ENCODE measurements at regions not wholly inside any gene's neighbourhood (a gene's known extent, or its start where the extent isn't known, plus 50 kb on each side); places are given as distances from the start of the nearest gene placed in this dataset.

DNA sequence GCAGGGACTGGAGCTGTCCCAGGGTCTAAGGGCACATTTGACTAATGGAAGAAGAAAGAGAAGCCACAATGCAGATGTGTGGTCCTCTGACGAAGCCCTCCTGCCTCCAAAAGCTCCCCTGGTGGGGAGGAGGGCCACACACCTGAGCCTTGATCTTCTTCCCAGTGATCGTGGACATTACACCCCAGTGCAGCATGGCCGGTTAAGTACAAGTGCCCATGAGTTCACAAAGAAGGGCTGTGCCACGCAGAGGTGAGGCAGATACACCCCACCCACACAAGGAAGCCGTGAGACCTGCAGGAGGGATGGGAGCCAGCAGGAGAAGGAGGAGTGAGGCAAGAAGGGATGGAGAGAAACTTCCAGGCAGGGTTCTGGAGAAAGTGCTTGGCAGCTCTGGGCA, 199.0 kb upstream of the MVB12B start:
- DNase-seq: no peak

DNA sequence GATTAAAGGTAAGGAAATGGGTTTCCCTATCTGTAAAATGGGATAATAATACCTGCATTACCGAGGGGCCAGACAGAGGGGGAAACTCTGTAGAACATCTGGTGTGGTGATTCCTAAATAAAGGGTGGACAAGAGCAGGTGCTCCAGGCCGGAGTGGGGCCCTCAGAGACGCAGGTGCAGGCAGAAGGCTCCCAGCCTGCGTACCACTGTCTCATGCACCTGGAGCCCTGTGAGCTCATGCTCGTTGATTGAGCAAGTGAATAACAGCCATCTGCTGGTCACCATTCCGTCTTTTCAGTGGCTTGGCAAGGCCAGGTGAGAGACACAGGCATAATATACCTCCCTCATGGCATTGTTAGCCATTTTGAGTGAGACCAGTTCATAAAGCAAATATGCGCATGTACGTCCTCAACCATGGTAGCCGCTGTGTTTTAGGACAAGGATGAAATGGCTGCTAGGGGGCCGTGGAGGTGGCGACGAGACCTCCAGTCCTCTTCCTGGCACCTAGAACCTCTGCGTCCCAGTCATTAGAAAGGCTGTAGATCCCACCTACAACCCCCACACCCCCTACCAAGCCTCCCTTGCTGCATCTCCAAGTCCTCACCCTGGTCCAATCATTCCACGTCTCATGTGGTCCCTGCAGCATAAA, 198.0 kb upstream of the MVB12B start:
- no peak for DNase-seq

DNA sequence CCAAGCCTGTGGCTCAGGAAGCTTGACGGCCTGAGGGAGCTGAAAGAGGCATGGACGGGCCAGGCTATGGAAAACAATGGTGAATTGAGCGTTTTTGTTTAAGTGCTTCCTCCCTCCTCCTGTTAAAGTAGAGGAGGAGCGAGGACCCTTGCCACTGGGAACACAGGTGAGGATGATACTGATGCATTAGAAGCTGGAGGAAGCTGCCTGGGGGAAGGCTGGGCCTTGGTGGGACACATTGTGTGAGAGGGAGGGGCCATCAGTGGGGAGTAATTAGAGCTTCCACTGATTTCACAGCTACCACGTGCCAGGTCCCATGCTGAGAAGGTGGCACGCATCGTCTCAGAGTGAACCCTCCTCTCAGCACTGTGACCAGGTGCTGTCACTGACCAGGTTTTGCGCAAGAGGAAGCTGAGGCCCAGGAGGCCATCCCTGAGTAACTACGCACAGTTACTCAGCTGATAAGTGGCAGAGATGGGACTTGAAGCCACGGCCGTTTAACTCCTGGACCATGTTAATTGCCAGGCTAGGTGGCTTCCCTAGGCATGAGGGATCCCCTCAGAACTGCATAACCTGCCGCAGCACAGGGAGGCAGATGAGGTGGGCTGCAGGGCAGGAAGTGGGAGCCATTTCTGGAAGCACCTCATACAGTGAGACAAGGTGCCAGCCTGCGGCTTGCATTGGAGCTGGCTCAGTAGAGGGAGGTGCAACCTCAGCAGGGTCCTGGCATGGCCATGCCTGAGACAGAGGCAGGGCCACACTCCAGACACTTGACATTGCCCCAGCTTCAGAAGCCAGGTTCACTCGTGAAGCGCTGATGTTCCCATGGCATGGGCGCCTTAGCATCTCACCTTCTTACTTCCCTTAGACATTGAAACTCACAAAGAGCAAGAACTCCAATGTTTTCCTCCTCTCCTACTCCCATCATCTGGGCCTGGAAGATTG, 195.3 kb upstream of the MVB12B start:
- DNase-seq: no peak

DNA sequence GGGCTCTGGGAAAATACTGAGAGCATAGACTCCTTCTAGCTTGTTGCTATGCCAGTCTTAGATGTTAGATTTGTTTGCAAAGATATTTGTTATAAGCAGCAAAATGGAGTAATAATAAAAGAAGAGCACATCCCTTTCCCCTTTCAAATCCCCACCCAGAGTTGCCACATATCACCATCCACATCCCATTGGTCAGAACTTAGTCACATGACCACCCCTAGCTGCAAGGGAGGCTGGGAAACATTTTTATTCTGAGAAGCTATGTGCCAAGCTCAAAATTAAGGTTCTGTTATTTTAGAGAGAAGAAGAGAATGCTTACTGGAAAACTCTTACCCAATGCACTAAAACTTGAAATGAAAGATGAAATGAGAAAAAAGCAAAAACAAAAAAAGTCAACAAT, 193.9 kb upstream of the MVB12B start:
- DNase-seq: no peak

DNA sequence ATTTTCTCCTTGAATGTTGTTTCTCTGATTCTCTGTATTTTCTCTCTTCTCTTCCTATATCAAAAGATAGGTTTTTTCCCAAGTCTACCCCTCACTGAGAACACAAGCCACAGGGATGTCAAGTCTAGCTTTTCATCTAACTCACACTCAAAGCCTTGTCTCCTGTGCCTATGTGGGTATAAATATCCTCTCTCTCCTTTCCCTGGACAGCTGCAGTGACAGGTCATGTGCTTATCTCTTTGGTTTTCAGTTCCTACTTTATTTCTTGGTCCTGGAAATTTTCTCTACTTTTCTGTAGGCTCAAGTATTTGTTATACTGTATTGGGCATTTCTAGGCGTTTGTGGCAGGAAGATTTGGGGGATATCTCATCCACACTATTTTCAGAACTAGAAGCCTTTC, 182.4 kb upstream of the MVB12B start:
- DNase-seq: no peak

DNA sequence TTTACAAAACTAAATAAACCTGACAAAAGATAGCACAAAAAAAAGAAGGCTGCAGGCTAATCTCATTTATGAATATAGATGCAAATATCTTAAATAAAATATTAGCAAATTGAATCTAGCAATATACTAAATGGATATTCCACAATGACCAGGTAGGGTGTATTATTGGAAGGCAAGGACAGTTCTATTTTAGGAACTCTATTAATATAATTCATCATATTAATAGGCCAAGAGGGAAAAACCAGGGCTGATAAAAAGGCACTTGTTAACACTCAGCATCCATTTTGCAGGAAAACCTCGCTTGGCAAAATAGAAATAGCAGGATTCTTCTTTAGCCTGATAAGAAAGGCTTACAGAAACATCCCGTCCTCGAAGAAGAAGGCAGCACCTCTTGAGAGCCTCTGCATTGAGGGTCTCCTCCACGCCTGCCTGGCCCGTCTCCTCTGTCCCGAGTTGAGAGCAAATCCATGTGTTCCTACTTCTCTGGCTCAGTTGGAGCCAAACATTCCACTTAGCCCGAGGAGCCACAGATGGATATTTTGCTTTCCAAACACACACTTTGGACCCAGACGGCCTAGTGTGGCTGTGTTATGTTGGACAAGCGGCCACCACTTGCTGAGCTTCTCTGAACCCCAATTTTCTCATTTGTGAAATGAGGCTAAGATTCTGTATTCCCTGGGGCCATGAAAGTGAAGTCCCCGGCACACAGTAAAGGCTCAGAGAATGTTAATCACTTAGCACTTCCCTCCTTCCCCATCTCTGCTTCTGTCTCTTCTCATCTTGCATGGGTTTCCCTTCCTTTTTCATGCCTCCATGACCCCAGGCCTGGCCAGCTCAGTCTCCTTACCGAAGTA, 181.8 kb upstream of the MVB12B start:
- no peak for DNase-seq

DNA sequence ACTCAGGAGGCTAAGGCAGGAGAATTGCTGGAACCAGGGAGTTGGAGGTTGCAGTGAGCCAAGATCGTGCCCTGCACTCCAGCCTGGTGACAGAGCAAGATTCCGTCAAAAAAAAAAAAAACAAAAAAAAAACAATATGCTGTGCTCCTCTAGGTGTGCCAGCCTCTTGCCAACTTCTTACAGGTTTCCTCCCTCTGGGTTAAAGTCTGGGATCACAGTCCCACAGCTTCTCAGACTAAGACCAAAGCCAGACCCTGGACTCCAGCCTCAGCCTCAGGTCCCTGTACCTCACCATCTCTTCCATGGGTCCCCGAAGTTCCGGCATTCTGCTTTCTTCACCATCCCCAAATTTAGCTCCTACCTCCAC, 180.8 kb upstream of the MVB12B start:
- no peak for DNase-seq

DNA sequence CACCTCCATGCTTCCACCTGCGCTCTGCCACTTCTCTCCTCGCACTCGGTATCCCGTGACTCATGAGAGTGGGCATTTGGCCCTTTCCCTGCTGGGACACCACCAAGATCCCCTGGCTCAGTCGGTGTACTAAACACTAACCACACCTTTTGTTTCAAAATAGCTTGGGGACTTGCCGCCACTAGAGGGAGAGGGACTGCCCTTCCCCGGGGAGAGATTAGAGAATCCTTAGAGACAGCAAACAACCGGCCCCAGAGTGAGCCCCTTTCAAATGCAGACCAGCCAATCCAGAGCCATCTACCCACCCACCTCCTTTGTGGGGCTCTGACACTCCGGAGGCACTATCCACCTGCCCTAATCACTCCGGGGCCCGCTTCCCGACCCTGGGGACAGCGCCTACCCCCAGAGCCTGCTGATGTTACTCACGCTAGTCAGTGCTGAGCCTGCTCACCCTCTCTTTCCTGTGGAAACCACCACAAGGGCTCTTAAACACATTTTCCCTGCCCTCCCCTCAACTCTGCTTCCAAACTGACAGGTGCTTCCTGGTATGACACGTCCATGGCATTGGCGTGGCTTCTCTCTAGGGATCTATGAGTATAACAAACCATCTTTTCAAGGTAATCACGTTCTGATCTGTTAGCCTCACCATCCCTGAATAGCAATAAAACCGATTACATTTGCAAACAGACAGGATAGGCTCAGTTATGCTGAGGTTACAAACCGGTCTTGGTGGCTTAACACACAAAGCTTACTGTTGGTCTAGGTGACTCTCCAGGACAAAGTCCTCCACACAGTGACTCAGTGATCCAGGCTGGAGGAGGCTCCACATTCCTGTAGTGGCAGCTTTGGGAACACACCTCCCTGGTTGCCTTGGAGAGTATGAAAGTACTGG, 180.1 kb upstream of the MVB12B start:
- peak; percentile 23 for DNase-seq

DNA sequence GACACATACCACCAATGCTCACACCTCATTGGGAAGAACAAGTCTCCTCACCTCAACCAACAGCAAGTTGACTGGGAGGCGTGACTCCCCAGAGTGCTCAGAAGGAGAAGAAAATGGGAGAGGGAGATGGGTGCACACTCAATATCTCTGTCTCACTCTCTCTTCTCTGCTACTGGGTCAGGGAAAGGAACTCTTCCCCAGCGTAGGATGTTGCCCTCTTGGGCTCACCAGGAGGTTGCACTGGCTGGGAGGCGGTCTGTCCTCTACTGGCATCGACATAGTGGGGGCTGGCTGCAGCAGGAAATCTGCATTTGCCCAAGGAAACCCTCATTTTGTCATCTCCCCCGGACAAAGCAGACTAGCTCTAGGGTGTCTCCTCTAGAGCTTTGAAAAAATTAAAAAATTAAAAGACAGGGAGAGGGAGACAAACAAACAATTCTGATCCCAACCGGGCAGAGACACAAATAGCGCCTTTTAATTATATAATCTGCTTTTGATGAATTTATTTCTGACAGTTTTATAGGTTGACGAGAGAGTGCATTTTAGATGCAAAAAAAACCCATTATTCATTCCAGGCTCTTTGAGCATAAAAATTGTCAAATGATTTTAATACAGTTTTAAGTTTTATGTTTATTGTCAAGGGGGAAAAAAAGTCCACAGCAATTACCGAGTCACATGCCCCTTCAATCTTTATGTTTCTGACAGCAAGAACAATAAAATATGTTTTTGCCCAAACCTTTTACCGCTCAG, 179.3 kb upstream of the MVB12B start:
- no peak for DNase-seq

DNA sequence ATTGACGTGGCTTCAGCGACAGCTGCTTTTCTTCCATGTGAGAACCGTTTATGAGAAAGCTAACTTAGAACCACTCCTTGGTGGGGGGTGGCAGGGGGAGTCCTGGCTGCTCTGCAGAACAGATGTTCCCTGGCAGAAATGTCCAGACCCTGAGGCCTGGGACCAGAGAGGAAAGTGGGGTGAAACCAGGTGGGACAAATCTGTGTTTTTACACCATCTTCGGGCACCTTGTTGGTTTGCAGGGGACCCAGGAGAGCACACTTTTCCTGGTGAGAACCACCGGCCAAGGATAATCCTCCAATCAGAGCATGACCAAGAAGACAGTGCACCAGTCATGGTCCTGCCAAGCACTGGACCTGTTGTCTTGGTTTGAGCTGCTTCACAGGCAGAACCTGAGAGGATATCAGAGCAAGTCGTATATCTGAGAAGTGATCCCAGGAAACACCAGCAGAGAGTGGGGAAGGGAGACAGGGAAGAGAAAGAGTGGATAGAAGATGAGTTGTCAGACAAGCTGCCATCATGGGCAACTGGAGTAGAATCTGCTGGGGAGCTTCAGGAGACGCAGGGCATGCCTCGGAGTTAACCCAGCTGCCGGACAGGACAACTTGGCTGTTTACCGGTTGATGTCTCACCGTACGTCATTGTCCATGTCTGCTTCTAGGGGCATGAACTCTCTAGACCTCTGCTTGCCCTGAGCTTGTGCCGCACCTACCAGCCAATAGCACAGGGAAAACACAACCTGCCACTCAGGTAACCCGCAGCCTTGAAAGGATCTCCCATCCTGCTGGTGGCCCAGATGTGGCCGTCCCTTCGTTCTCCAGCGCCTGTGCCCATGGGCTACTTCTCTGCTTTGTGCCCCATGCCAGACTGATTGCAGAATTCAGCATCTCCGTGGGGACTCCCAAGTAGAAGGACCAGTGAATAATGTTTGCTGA, 178.4 kb upstream of the MVB12B start:
- DNase-seq: no peak

DNA sequence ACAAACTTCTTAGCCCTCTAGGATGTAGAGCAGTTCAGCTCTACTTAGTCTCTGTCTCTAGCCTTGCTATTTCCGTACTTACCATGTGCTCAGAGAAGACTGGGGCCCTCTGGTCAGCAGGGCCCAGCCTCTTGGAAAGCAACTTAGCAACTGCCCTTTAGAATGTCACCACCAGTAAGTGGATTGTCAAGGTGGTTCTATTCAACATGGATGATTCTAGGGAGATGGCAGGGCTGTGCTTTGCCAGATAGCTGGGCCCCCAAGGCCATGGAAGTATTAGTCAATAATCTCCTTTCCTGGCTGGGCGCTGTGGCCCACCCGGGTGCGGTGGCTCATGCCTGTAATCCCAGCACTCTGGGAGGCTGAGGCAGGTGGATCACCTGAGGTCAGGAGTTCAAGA, 177.6 kb upstream of the MVB12B start:
- DNase-seq: no peak

DNA sequence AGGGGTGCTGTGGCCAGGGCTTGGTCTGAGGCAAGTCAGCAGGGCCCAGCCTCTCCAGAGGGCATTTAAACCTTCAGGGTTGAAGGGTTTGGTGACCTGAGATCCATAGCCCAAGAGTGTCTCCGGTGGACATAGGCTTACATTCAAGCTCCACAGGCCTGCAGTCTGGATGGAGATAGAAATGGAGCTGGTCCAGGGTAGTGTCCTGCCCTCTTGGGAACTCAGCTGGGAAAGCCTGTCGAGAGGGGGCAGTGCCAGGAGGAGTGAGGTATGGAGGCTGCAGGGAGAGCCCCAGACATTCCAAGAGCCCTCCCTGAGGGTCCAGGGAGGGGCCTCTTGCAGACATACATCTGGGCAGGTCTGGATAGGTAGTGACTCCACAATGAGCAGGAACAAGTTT, 177.0 kb upstream of the MVB12B start:
- no peak for DNase-seq

DNA sequence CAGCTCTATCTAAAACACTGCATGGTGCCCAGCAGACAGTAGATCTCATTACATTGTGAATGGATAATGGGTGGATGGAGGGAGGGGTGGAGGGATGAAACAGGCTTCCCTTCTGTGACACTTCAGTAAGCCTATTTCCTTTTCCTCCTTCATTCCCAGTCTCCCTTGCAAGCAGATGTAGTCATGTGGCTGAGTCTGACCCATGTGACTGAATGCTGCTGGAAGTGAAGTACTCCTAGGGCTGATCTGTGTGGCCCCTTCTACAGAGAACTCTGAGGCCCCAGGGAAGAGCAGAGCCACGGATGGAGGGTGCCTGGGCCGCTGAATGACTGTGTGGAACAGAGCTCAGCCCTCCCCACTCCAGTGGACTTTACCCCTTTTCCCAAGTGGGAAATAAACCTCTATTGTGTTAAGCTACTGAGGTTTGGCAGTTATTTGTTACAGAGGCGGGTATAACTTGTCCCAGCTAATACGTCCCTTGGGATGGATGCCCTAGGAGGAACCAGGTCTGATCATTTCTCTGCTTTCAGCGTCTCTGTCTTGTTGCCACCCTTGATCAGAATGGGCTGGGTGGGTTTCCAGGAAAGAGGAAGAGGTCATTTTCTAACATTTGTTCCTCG, 176.1 kb upstream of the MVB12B start:
- no peak for DNase-seq

DNA sequence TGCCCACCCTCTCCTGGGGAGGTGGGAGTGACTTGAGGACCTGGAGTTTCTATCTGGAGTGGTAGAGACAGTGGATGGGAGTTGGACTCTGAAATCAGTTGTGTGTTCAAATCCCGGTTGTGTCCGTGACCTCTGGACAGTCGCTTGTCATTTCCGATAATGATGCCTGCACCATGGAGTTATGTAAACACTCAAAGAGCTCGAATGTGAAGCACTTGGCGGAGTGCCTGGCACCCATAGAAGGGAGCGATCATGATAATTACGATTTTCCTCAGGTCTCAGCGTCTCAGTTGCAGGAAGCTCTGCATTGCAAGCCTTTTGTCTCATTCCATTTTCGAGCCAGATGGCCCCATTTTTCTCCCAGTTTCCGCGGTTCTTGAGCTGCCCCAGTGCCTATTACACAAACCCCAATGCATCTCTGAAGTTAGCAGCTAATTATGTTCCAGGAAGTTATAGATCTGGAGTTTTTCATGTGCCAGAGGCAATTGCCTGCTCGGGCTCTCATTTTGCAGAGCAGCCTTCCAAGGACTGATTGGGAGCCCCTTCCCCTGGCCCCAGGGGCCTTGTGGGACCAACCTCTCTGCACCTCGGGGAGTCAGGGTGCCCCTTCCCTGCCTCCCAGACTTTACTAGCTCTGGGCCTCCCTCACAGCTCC, 175.5 kb upstream of the MVB12B start:
- no peak for DNase-seq

DNA sequence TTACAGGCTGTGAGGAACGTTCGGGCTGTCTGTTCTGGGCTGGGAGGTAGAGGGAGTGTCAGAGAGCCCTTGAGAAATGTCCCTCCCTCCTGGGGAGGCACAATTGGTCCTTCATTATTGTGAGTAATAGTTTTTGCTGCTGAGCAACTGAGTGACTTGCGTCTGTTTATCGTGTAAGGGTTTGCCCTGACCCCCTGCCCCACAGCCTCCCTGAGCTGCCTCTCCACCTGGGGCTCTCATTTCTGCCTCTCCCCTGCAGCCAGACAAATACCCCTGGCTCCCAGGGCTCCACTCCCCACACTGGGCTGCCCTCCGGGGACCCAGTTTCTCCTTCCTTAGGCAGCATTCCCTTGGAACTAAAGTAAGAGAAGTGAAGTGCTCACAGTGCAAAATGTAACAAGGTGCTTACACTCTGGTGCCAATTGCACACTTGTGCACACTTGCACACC, 174.9 kb upstream of the MVB12B start:
- no peak for DNase-seq

DNA sequence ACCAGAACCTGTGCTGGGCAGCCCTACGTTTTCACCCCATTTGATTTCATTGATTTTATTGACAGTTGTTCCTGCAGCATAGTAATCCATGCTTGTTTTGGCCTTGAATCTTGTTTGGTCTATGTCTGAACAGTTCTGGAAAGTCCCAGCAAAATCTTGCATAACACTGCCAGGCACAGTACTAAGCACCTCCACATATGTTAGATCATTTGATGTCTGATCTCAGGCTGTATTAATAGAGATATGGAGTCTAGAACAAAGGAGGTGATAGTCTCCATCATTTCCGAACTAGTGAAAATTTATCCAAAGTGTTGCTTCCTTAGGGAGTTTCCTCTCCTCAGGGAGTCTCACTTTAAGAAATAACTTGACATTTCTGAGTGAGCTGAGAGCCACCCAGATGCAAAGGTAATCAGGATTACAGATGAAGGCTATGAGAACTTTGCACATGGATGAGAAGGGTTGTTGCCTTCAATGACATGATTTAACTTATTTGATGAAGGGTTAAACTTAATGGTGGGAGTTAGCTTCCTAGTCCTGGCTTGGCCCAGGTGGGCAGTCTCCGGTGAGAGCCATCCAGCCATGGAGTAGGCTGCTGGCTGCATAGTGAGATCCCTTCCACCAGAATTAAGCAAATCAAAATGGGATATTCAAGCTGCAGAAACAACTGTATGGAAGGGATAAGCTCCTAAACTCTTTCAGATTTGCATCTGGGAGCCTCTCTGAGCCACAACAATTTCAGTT, 173.8 kb upstream of the MVB12B start:
- no peak for DNase-seq

DNA sequence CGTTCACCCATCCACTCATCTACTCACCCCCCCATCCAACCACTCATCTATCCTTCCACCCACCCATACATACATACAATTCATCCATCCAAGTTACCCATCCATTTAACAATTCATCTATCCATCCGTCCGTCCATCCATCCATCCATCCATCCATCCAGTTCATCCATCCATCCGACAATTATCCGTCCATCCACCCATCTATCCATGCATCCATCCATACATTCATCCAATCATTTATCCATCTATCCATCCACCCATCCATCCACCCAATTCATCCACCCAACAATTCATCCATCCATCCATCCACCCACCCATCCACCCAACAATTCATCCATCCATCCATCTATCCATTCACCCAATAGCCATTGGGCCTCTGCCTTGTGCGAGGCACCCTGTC, 173.2 kb upstream of the MVB12B start:
- DNase-seq: no peak

DNA sequence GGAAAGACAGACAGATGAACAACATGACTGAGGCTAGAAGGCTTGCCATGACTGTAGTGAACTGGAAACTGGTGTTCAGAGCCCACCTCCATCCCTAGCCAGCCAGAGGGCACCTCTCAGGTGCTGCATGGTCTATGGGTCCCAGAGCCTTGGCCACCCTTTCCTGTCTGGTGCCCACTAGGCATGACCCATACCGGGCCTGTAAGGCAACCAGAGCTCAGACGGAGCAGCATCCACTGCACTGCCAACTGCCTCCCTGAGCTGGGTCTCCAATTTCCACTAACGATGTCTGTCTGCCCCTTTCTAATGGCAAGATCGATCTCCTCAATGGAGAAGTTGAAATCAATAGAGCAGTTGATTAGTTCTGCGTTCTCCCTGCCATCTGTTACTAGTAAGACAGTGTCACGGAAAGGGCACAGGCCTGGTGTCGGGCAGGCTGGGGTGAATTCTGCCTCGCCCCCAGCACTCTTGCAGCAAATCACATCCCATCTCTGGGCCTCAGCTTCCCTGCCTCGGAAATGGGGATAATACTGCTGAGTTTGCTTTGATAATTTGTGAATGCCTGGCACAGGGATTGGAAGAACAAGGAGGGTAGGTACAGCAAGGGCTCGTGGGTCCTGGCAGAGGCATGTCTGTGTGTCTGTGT, 172.3 kb upstream of the MVB12B start:
- no peak for DNase-seq

Data from hematopoietic multipotent progenitor cell treated with erythropoietin and hydrocortisone succinate and interleukin-3 and kit ligand, for 8 days (in vitro differentiated cells).